ENCODE measurements at regions not wholly inside any gene's neighbourhood (a gene's known extent, or its start where the extent isn't known, plus 50 kb on each side); places are given as distances from the start of the nearest gene placed in this dataset.

- Histone ChIP-seq H3K4me1 (ENCODE audit: control insufficient read depth, insufficient read depth, low read length) (no peaks in the 10 kb centered on the region), H3K9ac (ENCODE audit: low read depth, low read length) (no peak overlapping the region), H2BK20ac (ENCODE audit: low read depth, low read length) (no peak overlapping the region), H3K23ac (ENCODE audit: low read depth, low read length) (no peak overlapping the region), H3K9me1 (ENCODE audit: insufficient read depth, low read length) (no peaks in the 10 kb centered on the region), H4K91ac (ENCODE audit: insufficient read depth, low read depth, low read length) (no peak overlapping the region), H2AK5ac (ENCODE audit: low read depth, low read length) (no peak overlapping the region), H3K4ac (ENCODE audit: low read depth, low read length) (no peak overlapping the region), H3K27ac (ENCODE audit: insufficient read depth, low read length) (no peak overlapping the region), H4K5ac (ENCODE audit: low read depth, low read length) (no peak overlapping the region), H2AK9ac (replicated peaks; ENCODE audit: low read depth, low read length, poor library complexity) (no peak overlapping the region), H3K79me1 (ENCODE audit: low read depth in 1 of 2, low read length in 2 of 2) (no peaks in the 10 kb centered on the region), H3K18ac (ENCODE audit: low read depth, low read length) (no peak overlapping the region), H3K27me3 (ENCODE audit: control insufficient read depth, insufficient read depth, low read length) (peaks cover 23% of the 10 kb centered on the region), H4K20me1 (ENCODE audit: insufficient read depth, low read length) (no peaks in the 10 kb centered on the region), H2BK5ac (ENCODE audit: low read depth, low read length, poor library complexity, severe bottlenecking) (no peak overlapping the region), H3K4me2 (ENCODE audit: low read depth, low read length) (no peak overlapping the region), H2AFZ (replicated peaks; ENCODE audit: low read length, poor library complexity) (peak overlapping the region; percentile 35), H3K4me3 (ENCODE audit: insufficient read depth, low read depth, low read length) (no peak overlapping the region), H2BK120ac (ENCODE audit: low read depth, low read length) (no peak overlapping the region), H2BK15ac (ENCODE audit: low read depth, low read length) (no peak overlapping the region), H3K14ac (replicated peaks; ENCODE audit: low read depth, low read length) (no peak overlapping the region), H3K56ac (ENCODE audit: extremely low read depth, insufficient read depth, low read length) (no peak overlapping the region), H3K36me3 (ENCODE audit: control insufficient read depth, insufficient read depth, low read length) (no peaks in the 10 kb centered on the region), H4K8ac (ENCODE audit: low read depth in 2 of 2, low read length in 2 of 2) (no peak overlapping the region), H3K9me3 (ENCODE audit: control insufficient read depth, insufficient read depth, low read length) (peaks cover 3% of the 10 kb centered on the region)
- TF ChIP-seq CTCF (conservative IDR thresholded peaks at IDR 0.05; ENCODE audit: low read depth, low read length) (no peak), MAZ (IDR thresholded peaks at IDR 0.05; ENCODE audit: borderline replicate concordance, low read depth, low read length) (no peak), USF2 (IDR thresholded peaks at IDR 0.05; ENCODE audit: low read depth, low read length) (no peak), SMC3 (IDR thresholded peaks at IDR 0.05; ENCODE audit: low read depth, low read length) (no peak), NFE2L2 (IDR thresholded peaks at IDR 0.05; ENCODE audit: low read depth, low read length) (no peak), CHD1 (IDR thresholded peaks at IDR 0.05; ENCODE audit: low read depth, low read length) (no peak), FOS (IDR thresholded peaks at IDR 0.05; ENCODE audit: low read depth, low read length) (no peak), MAFK (IDR thresholded peaks at IDR 0.05; ENCODE audit: low read depth, low read length) (no peak), RAD21 (IDR thresholded peaks at IDR 0.05; ENCODE audit: low read length) (no peak), POLR2A (IDR thresholded peaks at IDR 0.05; ENCODE audit: low read depth, low read length) (no peak), RFX5 (IDR thresholded peaks at IDR 0.05; ENCODE audit: low read depth, low read length) (no peak), BHLHE40 (IDR thresholded peaks at IDR 0.05; ENCODE audit: low read depth, low read length) (no peak), CEBPB (IDR thresholded peaks at IDR 0.05; ENCODE audit: low read depth, low read length) (no peak), MXI1 (IDR thresholded peaks at IDR 0.05; ENCODE audit: borderline replicate concordance, low read depth, low read length) (no peak), ELK1 (IDR thresholded peaks at IDR 0.05; ENCODE audit: borderline replicate concordance, low read depth, low read length) (no peak)
- CTCF ChIA-PET: no interaction called here
- in situ Hi-C loops (cut with MboI; ENCODE audit: low sequenced_read_pairs) (loop anchor here (5.0 kb wide), 1 partner anchor 113 kb away; no protein-coding TSS in a partner anchor), dilution Hi-C loops (cut with HindIII; ENCODE audit: low sequenced_read_pairs, unreplicated experiment) (no loop called here), intact Hi-C loops (cut with micrococcal nuclease) (loop anchor here (5.0 kb wide), 2 partner anchors 63 to 82 kb away; partner anchors contain the start of gene LRP8)
- 67% methylated on average over 2 of the region's 5 CpGs; no CpG with 5 or more reads in 1 of the 2 experiments for WGBS, 2 experiments (ENCODE audit: extremely low coverage in 2 of 2, insufficient read length in 1 of 2)
- no peak for ATAC-seq (ENCODE audit: low read depth)
- POLR2A ChIA-PET (ENCODE audit: unreplicated experiment): no interaction called here
- no TSS peak for BruUV-seq (replicated peaks)
- no peak for DNase-seq
Observed at GRCh38 chr1:53390261-53390660, 62.4 kb upstream of the LRP8 start.

Data from IMR-90 (cell line).